ENCODE measurements at regions not wholly inside any gene's neighbourhood (a gene's known extent, or its start where the extent isn't known, plus 50 kb on each side); places are given as distances from the start of the nearest gene placed in this dataset.

DNA sequence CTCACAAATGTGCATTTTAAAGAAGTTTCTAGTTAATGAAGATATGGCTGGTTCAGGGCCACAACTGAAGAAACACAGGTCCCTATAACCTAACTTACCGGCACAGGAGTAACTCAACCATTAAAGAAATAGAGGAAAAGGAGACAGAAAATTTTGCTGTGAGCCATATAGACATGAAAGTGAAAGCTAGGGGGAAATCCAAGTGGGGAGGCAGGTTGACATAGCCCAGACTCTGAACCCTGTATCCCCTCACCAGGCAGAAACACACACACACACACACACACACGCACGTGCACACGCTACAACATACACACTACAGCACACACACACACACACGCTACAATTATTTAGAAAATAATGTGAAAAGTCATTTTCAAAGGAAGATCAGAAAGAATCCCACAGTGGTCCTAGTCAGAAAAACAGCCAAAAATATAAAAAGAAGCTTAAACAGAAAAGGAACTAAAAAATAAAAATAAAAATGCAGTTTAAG, 856.4 kb upstream of the CDH6 start:
- H3K4me3 ChIP-seq (ENCODE audit: low read length in 3 of 3): no peak overlapping the region
- H3K9ac ChIP-seq (ENCODE audit: low read length in 3 of 3): no peak overlapping the region
- TF ChIP-seq, protein P1, sequence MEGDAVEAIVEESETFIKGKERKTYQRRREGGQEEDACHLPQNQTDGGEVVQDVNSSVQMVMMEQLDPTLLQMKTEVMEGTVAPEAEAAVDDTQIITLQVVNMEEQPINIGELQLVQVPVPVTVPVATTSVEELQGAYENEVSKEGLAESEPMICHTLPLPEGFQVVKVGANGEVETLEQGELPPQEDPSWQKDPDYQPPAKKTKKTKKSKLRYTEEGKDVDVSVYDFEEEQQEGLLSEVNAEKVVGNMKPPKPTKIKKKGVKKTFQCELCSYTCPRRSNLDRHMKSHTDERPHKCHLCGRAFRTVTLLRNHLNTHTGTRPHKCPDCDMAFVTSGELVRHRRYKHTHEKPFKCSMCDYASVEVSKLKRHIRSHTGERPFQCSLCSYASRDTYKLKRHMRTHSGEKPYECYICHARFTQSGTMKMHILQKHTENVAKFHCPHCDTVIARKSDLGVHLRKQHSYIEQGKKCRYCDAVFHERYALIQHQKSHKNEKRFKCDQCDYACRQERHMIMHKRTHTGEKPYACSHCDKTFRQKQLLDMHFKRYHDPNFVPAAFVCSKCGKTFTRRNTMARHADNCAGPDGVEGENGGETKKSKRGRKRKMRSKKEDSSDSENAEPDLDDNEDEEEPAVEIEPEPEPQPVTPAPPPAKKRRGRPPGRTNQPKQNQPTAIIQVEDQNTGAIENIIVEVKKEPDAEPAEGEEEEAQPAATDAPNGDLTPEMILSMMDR (IDR thresholded peaks at IDR 0.05; ENCODE audit: borderline replicate concordance, extremely low read depth, insufficient read depth): no peak
- H3K27ac ChIP-seq (ENCODE audit: low read depth in 2 of 2, low read length in 2 of 2): no peak overlapping the region
- intact Hi-C loops (cut with DNase I): no loop called here
- no peaks in the 10 kb centered on the region for H3K27me3 ChIP-seq (ENCODE audit: control insufficient read depth, insufficient read depth, low read length)
- no peaks in the 10 kb centered on the region for H3K36me3 ChIP-seq (ENCODE audit: control insufficient read depth in 2 of 3, insufficient read depth in 3 of 3, low read length in 3 of 3)
- FAIRE-seq (no peak), DNase-seq (no peak)
- no peaks in the 10 kb centered on the region for H3K4me1 ChIP-seq (ENCODE audit: control insufficient read depth in 2 of 3, insufficient read depth in 2 of 3, low read depth in 1 of 3, low read length in 3 of 3)
- H3K9me3 ChIP-seq (ENCODE audit: control insufficient read depth in 2 of 3, insufficient read depth in 1 of 3, low read length in 3 of 3): no peaks in the 10 kb centered on the region

DNA sequence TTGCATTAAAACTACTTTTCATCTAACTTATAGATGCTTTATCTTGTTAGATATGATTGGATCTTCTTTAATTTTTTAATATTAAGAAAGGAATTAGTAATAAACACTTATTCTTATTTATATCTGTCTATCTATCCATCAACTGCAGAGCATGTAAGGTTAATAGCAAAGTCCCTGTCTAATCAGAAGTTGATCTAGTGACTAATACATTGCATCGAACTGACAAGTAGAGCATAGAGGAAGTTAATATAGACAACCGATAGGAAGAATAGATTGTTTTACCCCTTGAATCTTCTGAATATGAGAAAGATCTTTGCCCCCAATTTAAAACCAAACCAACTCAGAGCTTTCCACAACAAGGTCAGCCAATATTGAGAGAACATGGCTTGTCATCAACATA, 862.0 kb upstream of the CDH6 start:
- no peak overlapping the region for H3K27ac ChIP-seq (ENCODE audit: low read depth in 2 of 2, low read length in 2 of 2)
- H3K9ac ChIP-seq (ENCODE audit: low read length in 3 of 3): no peak overlapping the region
- FAIRE-seq: no peak
- no peaks in the 10 kb centered on the region for H3K9me3 ChIP-seq (ENCODE audit: control insufficient read depth in 2 of 3, insufficient read depth in 1 of 3, low read length in 3 of 3)
- no peaks in the 10 kb centered on the region for H3K36me3 ChIP-seq (ENCODE audit: control insufficient read depth in 2 of 3, insufficient read depth in 3 of 3, low read length in 3 of 3)
- H3K4me1 ChIP-seq (ENCODE audit: control insufficient read depth in 2 of 3, insufficient read depth in 2 of 3, low read depth in 1 of 3, low read length in 3 of 3): no peaks in the 10 kb centered on the region
- H3K27me3 ChIP-seq (ENCODE audit: control insufficient read depth, insufficient read depth, low read length): no peaks in the 10 kb centered on the region
- intact Hi-C loops (cut with DNase I): no loop called here
- DNase-seq: no peak
- TF ChIP-seq, protein P1 (IDR thresholded peaks at IDR 0.05; ENCODE audit: borderline replicate concordance, extremely low read depth, insufficient read depth): no peak
- H3K4me3 ChIP-seq (ENCODE audit: low read length in 3 of 3): no peak overlapping the region

DNA sequence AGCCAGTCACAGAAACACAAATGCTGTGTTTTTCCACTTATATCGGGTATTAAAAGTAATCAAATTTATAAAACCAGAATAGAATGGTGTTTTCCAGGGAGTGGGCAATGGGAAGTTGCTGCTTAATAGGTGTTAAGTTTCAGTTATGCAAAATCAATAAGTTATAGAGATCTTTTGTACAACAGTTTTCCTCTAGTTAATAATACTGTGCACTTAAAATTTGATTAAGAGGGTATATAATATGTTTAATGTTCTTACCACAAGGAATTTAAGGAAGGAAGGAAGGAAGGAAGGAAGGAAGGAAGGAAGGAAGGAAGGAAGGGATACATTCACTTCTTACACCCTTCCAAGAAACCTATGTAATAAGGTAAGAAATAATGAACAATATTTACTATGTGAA, 867.7 kb upstream of the CDH6 start:
- Histone ChIP-seq H3K9ac (ENCODE audit: low read length in 3 of 3) (no peak overlapping the region), H3K36me3 (ENCODE audit: control insufficient read depth in 2 of 3, insufficient read depth in 3 of 3, low read length in 3 of 3) (no peaks in the 10 kb centered on the region), H3K27ac (ENCODE audit: low read depth in 2 of 2, low read length in 2 of 2) (no peak overlapping the region), H3K9me3 (ENCODE audit: control insufficient read depth in 2 of 3, insufficient read depth in 1 of 3, low read length in 3 of 3) (no peaks in the 10 kb centered on the region), H3K27me3 (ENCODE audit: control insufficient read depth, insufficient read depth, low read length) (no peaks in the 10 kb centered on the region), H3K4me1 (ENCODE audit: control insufficient read depth in 2 of 3, insufficient read depth in 2 of 3, low read depth in 1 of 3, low read length in 3 of 3) (no peaks in the 10 kb centered on the region), H3K4me3 (ENCODE audit: low read length in 3 of 3) (no peak overlapping the region)
- no peak for FAIRE-seq
- no peak for DNase-seq
- intact Hi-C loops (cut with DNase I): no loop called here
- TF ChIP-seq, protein P1 (IDR thresholded peaks at IDR 0.05; ENCODE audit: borderline replicate concordance, extremely low read depth, insufficient read depth): no peak

DNA sequence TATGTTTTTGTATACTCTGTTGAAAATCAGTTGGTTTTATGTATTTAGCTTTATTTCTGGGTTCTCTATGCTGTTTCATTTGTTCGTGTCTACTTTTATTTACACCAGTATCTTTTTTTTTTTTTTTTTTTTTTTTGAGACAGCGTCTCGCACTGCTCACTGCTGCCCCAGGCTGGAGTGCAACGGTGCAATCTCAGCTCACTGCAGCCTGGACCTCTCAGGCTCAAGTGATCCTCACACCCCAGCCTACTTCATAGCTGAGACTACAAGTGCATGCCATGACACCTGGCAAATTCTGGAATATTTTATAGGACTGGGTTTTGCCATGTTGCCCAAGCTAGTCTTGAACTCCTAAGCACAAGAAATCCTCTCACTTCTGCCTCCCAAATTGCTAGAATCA, 869.4 kb upstream of the CDH6 start:
- Histone ChIP-seq H3K4me1 (ENCODE audit: control insufficient read depth in 2 of 3, insufficient read depth in 2 of 3, low read depth in 1 of 3, low read length in 3 of 3) (no peaks in the 10 kb centered on the region), H3K9me3 (ENCODE audit: control insufficient read depth in 2 of 3, insufficient read depth in 1 of 3, low read length in 3 of 3) (no peaks in the 10 kb centered on the region), H3K4me3 (ENCODE audit: low read length in 3 of 3) (no peak overlapping the region), H3K27ac (ENCODE audit: low read depth in 2 of 2, low read length in 2 of 2) (no peak overlapping the region), H3K27me3 (ENCODE audit: control insufficient read depth, insufficient read depth, low read length) (no peaks in the 10 kb centered on the region), H3K36me3 (ENCODE audit: control insufficient read depth in 2 of 3, insufficient read depth in 3 of 3, low read length in 3 of 3) (no peaks in the 10 kb centered on the region), H3K9ac (ENCODE audit: low read length in 3 of 3) (no peak overlapping the region)
- DNase-seq: no peak
- intact Hi-C loops (cut with DNase I): no loop called here
- TF ChIP-seq, protein P1 (IDR thresholded peaks at IDR 0.05; ENCODE audit: borderline replicate concordance, extremely low read depth, insufficient read depth): no peak
- FAIRE-seq: no peak
